Right ventricle myocardium inferior (tissue), 1 donor: ENCODE measurements at regions not wholly inside any gene's neighbourhood (a gene's known extent, or its start where the extent isn't known, plus 50 kb on each side); places are given as distances from the start of the nearest gene placed in this dataset.
A peak's percentile ranks its signal among the peaks of the same experiment; 100 is the strongest.

ENCODE experiments used
- ATAC-seq: fragments of 200-7000 bp; cut with Tn5 transposase; one replicate; pipeline ENCODE4 v1.9.1; 2020; ENCODE audit warnings: mild to moderate bottlenecking, moderate library complexity
- DNase-seq: peaks from one replicate; pipeline ENCODE4 v3.0.0; 2021; ENCODE audit errors: missing footprints
- intact Hi-C: fragments of 100-400 bp; cut with DNase I; formaldehyde crosslinking; loops from one replicate; pipeline ENCODE4 v1.11.0; 2022
- donor health status: DM: no; HTN: yes; CAD: no; lungs with severe emphysema.

- DNase-seq (no peak), ATAC-seq (no peak)
- intact Hi-C loops, result no loop called here
Observed at GRCh38 chr13:43981512-43982301, 102.0 kb downstream of the LACC1 start.

- DNase-seq, result no peak
- intact Hi-C loops, result no loop called here
- no peak for ATAC-seq
Observed at GRCh38 chr13:43983373-43983772, 103.7 kb downstream of the LACC1 start.

- no peak for ATAC-seq
- no peak for DNase-seq
- intact Hi-C loops, result loop anchor here (2.0 kb wide), 1 partner anchor 75 kb away; no protein-coding TSS in a partner anchor
Observed at GRCh38 chr13:43984292-43984691, 104.6 kb downstream of the LACC1 start.

GRCh38 chr13:43985422-43986072 is 105.8 kb downstream of the LACC1 start:
- intact Hi-C loops, result loop anchor here (1.0 to 2.0 kb wide), 3 partner anchors 67 to 451 kb away; no protein-coding TSS in a partner anchor
- DNase-seq (no peak), ATAC-seq (peak; percentile 17)

GRCh38 chr13:43986421-43986981 is 106.8 kb downstream of the LACC1 start:
- ATAC-seq, result peak; percentile 89
- DNase-seq, result no peak
- intact Hi-C loops, result loop anchor here (1.0 to 2.0 kb wide), 2 partner anchors 66 to 450 kb away; no protein-coding TSS in a partner anchor

- no peak for ATAC-seq
- intact Hi-C loops, result no loop called here
Observed at GRCh38 chr13:43988302-43988701, 108.6 kb downstream of the LACC1 start.

GRCh38 chr13:43990021-43990420 is 110.3 kb downstream of the LACC1 start:
- ATAC-seq (no peak), DNase-seq (no peak)
- intact Hi-C loops, result loop anchor here (2.0 to 5.0 kb wide), 2 partner anchors 119 to 302 kb away; no protein-coding TSS in a partner anchor

More at GRCh38 chr13:43988302-43988701, 108.6 kb downstream of the LACC1 start:
- DNase-seq, result no peak

GRCh38 chr13:43990829-43991228 is 111.1 kb downstream of the LACC1 start:
- DNase-seq, result no peak
- intact Hi-C loops, result loop anchor here (2.0 to 5.0 kb wide), 2 partner anchors 118 to 301 kb away; no protein-coding TSS in a partner anchor

GRCh38 chr13:43991773-43992201 is 112.1 kb downstream of the LACC1 start:
- intact Hi-C loops, result loop anchor here (2.0 to 5.0 kb wide), 2 partner anchors 117 to 301 kb away; no protein-coding TSS in a partner anchor
- DNase-seq (peak; percentile 80), ATAC-seq (peak; percentile 86)

More at GRCh38 chr13:43990829-43991228, 111.1 kb downstream of the LACC1 start:
- ATAC-seq, result no peak

- DNase-seq, result no peak
- no peak for ATAC-seq
- intact Hi-C loops, result loop anchor here (5.0 kb wide), 1 partner anchor 300 kb away; no protein-coding TSS in a partner anchor
Observed at GRCh38 chr13:43992211-43992610, 112.5 kb downstream of the LACC1 start.

- ATAC-seq (no peak), DNase-seq (no peak)
- intact Hi-C loops, result loop anchor here (5.0 kb wide), 1 partner anchor 297 kb away; no protein-coding TSS in a partner anchor
Observed at GRCh38 chr13:43994999-43995859, 115.5 kb downstream of the LACC1 start.

- no peak for ATAC-seq
Observed at GRCh38 chr13:43996221-43996620, 116.5 kb downstream of the LACC1 start.

GRCh38 chr13:44003481-44003880 is 123.8 kb downstream of the LACC1 start:
- DNase-seq (no peak), ATAC-seq (no peak)
- intact Hi-C loops, result no loop called here

More at GRCh38 chr13:43996221-43996620, 116.5 kb downstream of the LACC1 start:
- intact Hi-C loops, result no loop called here
- no peak for DNase-seq

- no peak for DNase-seq
- no peak for ATAC-seq
- intact Hi-C loops, result no loop called here
Observed at GRCh38 chr13:44004878-44005277, 125.2 kb downstream of the LACC1 start.

GRCh38 chr13:44007451-44007850 is 127.7 kb downstream of the LACC1 start:
- DNase-seq, result no peak
- intact Hi-C loops, result no loop called here
- no peak for ATAC-seq

GRCh38 chr13:44011036-44011435 is 131.3 kb downstream of the LACC1 start:
- DNase-seq (no peak), ATAC-seq (no peak)
- intact Hi-C loops, result no loop called here

GRCh38 chr13:44012910-44013757 is 133.4 kb downstream of the LACC1 start:
- DNase-seq (no peak), ATAC-seq (no peak)
- intact Hi-C loops, result no loop called here
